Thoracic aorta (tissue), 2 donors: ENCODE measurements at regions not wholly inside any gene's neighbourhood (a gene's known extent, or its start where the extent isn't known, plus 50 kb on each side); places are given as distances from the start of the nearest gene placed in this dataset.

Source experiments
- ATAC-seq: fragments of 150-250 bp; one replicate; pipeline ENCODE4 v1.8.0; 2017; ENCODE audit warnings: low read depth; ENCODE audit not compliant: insufficient number of reproducible peaks, low FRiP score
- DNase-seq: peaks from one replicate; pipeline ENCODE4 v3.0.0-alpha.2; 2020; ENCODE audit warnings: low spot score
- H3K27ac ChIP-seq, 2 donors: fragments of 200-600 bp; sonication (generic); 1 replicate in 1 of 2; 2 replicates in 1 of 2; pipeline ENCODE4 v1.5.1; 2016; ENCODE audit warnings: mild to moderate bottlenecking in 2 of 2, moderate library complexity in 2 of 2
- H3K27me3 ChIP-seq: fragments of 200-600 bp; sonication (generic); replicated peaks from 2 replicates; pipeline ENCODE4 v1.6.0; 2016; ENCODE audit warnings: mild to moderate bottlenecking; ENCODE audit not compliant: insufficient read depth
- H3K36me3 ChIP-seq: fragments of 200-600 bp; sonication (generic); one replicate; pipeline ENCODE4 v1.5.1; 2016
- H3K4me1 ChIP-seq, 2 donors: fragments of 200-600 bp; sonication (generic); 1 replicate in 1 of 2; 2 replicates in 1 of 2; pipeline versions ENCODE4 v1.5.1 to v1.6.0; 2016; ENCODE audit warnings: low read depth in 2 of 2, mild to moderate bottlenecking in 1 of 2; ENCODE audit not compliant: control insufficient read depth in 1 of 2
- H3K4me3 ChIP-seq: fragments of 200-600 bp; sonication (generic); 2 replicates; pipeline ENCODE4 v1.5.1; 2016; ENCODE audit warnings: mild to moderate bottlenecking
- H3K9me3 ChIP-seq: fragments of 200-600 bp; sonication (generic); 2 replicates; pipeline ENCODE4 v1.5.1; 2016
- CTCF ChIP-seq: fragments of 200-600 bp; sonication (generic); IDR thresholded peaks from one replicate; pipeline ENCODE4 v1.5.1; 2019; ENCODE audit warnings: antibody characterized with exemption

DNA sequence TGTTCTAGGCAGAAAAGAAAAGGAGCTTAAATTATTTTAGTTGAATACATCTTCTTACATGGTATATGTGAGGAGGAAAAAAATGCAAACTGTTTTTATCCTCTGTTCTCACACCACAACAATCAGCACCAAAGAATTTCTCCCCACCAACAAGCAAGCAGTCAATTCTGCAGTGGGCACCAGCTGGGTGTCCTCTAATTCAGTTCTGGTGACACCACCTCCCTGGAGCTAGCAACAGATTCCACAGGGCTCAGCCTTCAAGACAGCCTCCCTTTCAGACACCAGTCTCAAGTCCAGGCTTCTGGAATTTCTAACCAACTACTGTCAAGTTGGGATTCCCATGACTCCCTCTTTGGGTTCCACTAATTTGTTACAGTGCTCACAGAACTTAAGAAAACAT, 490.2 kb upstream of the IGFBP3 start:
- Histone ChIP-seq H3K36me3 (no peaks in the 10 kb centered on the region), H3K4me1 (no peaks in the 10 kb centered on the region), H3K27me3 (no peaks in the 10 kb centered on the region), H3K27ac (no peak overlapping the region), H3K9me3 (no peaks in the 10 kb centered on the region), H3K4me3 (no peak overlapping the region)
- no peak for TF ChIP-seq CTCF
- no peak for DNase-seq
- ATAC-seq: no peak

- H3K27ac ChIP-seq: no peak overlapping the region
- no peaks in the 10 kb centered on the region for H3K9me3 ChIP-seq
- H3K4me1 ChIP-seq: no peaks in the 10 kb centered on the region
- TF ChIP-seq CTCF: no peak
- ATAC-seq (no peak), DNase-seq (no peak)
- H3K36me3 ChIP-seq: no peaks in the 10 kb centered on the region
- no peaks in the 10 kb centered on the region for H3K27me3 ChIP-seq
- H3K4me3 ChIP-seq: no peak overlapping the region
These were observed 486.1 kb upstream of the IGFBP3 start for GRCh38 chr7:46407125-46407524.

DNA sequence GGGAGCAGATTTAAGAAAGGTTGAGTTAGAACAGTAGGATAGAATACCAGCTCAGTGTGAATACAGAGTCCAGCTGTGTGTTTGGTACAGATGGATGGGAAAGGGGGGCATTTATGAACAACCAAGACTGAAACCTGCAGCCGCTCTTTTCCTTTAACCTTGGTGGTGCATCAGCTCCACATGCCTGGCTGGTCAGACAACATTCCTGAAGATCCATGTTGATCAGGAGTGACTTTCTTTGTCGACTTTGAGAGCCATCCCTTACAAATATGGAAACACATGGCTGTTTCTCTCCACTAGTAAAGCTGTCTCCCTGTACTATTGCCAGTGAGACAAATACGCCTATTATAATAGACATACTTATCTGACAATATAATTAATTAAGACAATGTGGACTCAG, 476.5 kb upstream of the IGFBP3 start:
- no peaks in the 10 kb centered on the region for H3K27me3 ChIP-seq
- DNase-seq (no peak), ATAC-seq (no peak)
- no peak overlapping the region for H3K27ac ChIP-seq
- no peak overlapping the region for H3K4me3 ChIP-seq
- H3K9me3 ChIP-seq: no peaks in the 10 kb centered on the region
- no peaks in the 10 kb centered on the region for H3K4me1 ChIP-seq
- TF ChIP-seq CTCF: no peak
- H3K36me3 ChIP-seq: no peaks in the 10 kb centered on the region

DNA sequence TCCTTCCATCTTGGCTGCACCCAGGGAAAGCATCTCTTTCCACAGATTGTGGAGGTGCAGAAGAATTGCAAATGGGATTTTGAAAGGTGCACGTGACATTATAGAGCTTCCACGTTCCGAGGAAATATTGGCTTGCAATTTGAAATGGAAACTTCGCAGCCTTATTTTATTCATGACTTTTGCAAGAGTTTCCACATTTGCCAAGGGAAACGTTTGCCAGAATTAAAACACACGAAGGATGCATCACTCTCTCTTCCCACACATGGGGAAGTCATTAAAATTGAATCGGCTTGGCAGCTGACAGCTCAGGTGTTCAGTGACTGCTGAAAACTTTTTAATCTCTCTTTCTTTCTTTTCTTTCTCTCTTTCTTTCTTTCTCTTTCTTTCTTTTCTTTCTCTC, 475.4 kb upstream of the IGFBP3 start:
- H3K9me3 ChIP-seq: no peaks in the 10 kb centered on the region
- H3K4me1 ChIP-seq: no peaks in the 10 kb centered on the region
- no peak overlapping the region for H3K4me3 ChIP-seq
- no peaks in the 10 kb centered on the region for H3K36me3 ChIP-seq
- no peak for TF ChIP-seq CTCF
- DNase-seq (no peak), ATAC-seq (no peak)
- no peaks in the 10 kb centered on the region for H3K27me3 ChIP-seq
- H3K27ac ChIP-seq: no peak overlapping the region

DNA sequence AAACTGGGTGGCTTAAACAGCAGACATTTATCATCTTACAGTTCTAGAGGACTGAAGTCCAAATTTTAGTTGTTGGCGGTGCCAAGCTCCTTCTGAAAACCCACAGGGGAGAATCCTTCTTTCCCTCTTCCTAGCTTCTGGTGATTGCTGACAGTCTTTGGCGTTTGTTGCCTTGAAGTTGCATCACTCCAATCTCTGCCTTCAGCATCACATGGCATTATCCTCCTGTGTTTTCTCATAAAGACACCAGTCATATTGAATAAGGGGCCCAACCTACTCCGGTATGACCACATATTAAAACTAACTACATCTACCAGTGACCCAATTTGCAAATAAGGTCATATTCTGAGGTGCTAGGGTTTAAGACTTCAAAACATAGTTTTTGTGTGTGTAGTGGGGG, 472.1 kb upstream of the IGFBP3 start:
- Histone ChIP-seq H3K4me1 (no peaks in the 10 kb centered on the region), H3K27me3 (no peaks in the 10 kb centered on the region), H3K36me3 (no peaks in the 10 kb centered on the region), H3K4me3 (no peak overlapping the region), H3K9me3 (no peaks in the 10 kb centered on the region), H3K27ac (no peak overlapping the region)
- no peak for TF ChIP-seq CTCF
- DNase-seq (no peak), ATAC-seq (no peak)
